Type B pancreatic cell (in vitro differentiated cells): ENCODE measurements at regions not wholly inside any gene's neighbourhood (a gene's known extent, or its start where the extent isn't known, plus 50 kb on each side); places are given as distances from the start of the nearest gene placed in this dataset.

Experiments used
- DNase-seq: peaks from one replicate; pipeline ENCODE4 v3.0.0; 2021; ENCODE audit warnings: mixed read lengths; ENCODE audit not compliant: unreplicated experiment; ENCODE audit errors: extremely low spot score
- H3K27ac Mint-ChIP-seq: 2 replicates; pipeline ENCODE4 v1.8.0; 2021; ENCODE audit warnings: mild to moderate bottlenecking, mixed read lengths
- H3K27me3 Mint-ChIP-seq: 2 replicates; pipeline ENCODE4 v1.8.0; 2021; ENCODE audit warnings: mixed read lengths
- H3K36me3 Mint-ChIP-seq: 2 replicates; pipeline ENCODE4 v1.8.0; 2021; ENCODE audit warnings: mixed read lengths
- H3K4me1 Mint-ChIP-seq: one replicate; pipeline ENCODE4 v1.8.0; 2021; ENCODE audit warnings: mixed read lengths; ENCODE audit not compliant: unreplicated experiment
- H3K4me3 Mint-ChIP-seq: 2 replicates; pipeline ENCODE4 v1.8.0; 2021; ENCODE audit warnings: mild to moderate bottlenecking, mixed read lengths
- H3K9me3 Mint-ChIP-seq: 2 replicates; pipeline ENCODE4 v1.8.0; 2021; ENCODE audit warnings: mixed read lengths
- CTCF ChIP-seq: fragments of 200-600 bp; sonication (generic); conservative IDR thresholded peaks from 2 replicates; pipeline ENCODE4 v1.5.0; 2021; ENCODE audit warnings: antibody characterized with exemption, mild to moderate bottlenecking

- Mint-ChIP-seq H3K4me1 (no peaks in the 10 kb centered on the region), H3K4me3 (no peak overlapping the region)
- no peak for DNase-seq
These were observed 72.6 kb downstream of the PDE6H start for GRCh38 chr12:15045451-15045850.

GRCh38 chr12:15047611-15048010, 74.8 kb downstream of the PDE6H start:
- H3K27ac Mint-ChIP-seq, result no peak overlapping the region
- no peak for DNase-seq
- peaks cover 7% of the 10 kb centered on the region for H3K9me3 Mint-ChIP-seq
- no peaks in the 10 kb centered on the region for H3K4me1 Mint-ChIP-seq
- TF ChIP-seq CTCF, result no peak
- peaks cover 12% of the 10 kb centered on the region for H3K27me3 Mint-ChIP-seq
- H3K36me3 Mint-ChIP-seq, result no peaks in the 10 kb centered on the region
- H3K4me3 Mint-ChIP-seq, result no peak overlapping the region

More at GRCh38 chr12:15045451-15045850, 72.6 kb downstream of the PDE6H start:
- peaks cover 9% of the 10 kb centered on the region for H3K27me3 Mint-ChIP-seq
- no peaks in the 10 kb centered on the region for H3K36me3 Mint-ChIP-seq
- TF ChIP-seq CTCF, result no peak
- no peak overlapping the region for H3K27ac Mint-ChIP-seq
- peaks cover 7% of the 10 kb centered on the region for H3K9me3 Mint-ChIP-seq

GRCh38 chr12:15049461-15050153, 76.8 kb downstream of the PDE6H start:
- Mint-ChIP-seq H3K27ac (no peak overlapping the region), H3K4me3 (no peak overlapping the region), H3K36me3 (no peaks in the 10 kb centered on the region), H3K4me1 (no peaks in the 10 kb centered on the region), H3K9me3 (peaks cover 7% of the 10 kb centered on the region), H3K27me3 (peaks cover 18% of the 10 kb centered on the region)
- no peak for TF ChIP-seq CTCF
- no peak for DNase-seq

- H3K27ac Mint-ChIP-seq, result no peak overlapping the region
- no peak overlapping the region for H3K4me3 Mint-ChIP-seq
- TF ChIP-seq CTCF, result no peak
- peaks cover 18% of the 10 kb centered on the region for H3K27me3 Mint-ChIP-seq
- H3K4me1 Mint-ChIP-seq, result no peaks in the 10 kb centered on the region
- peaks cover 7% of the 10 kb centered on the region for H3K9me3 Mint-ChIP-seq
- H3K36me3 Mint-ChIP-seq, result no peaks in the 10 kb centered on the region
- DNase-seq, result no peak
These were observed 77.8 kb downstream of the PDE6H start for GRCh38 chr12:15050659-15051058.

GRCh38 chr12:15052691-15053090, 79.8 kb downstream of the PDE6H start:
- Mint-ChIP-seq H3K27ac (no peak overlapping the region), H3K4me1 (no peaks in the 10 kb centered on the region), H3K36me3 (no peaks in the 10 kb centered on the region), H3K4me3 (no peak overlapping the region), H3K9me3 (no peaks in the 10 kb centered on the region), H3K27me3 (peaks cover 8% of the 10 kb centered on the region)
- no peak for TF ChIP-seq CTCF
- DNase-seq, result no peak
